ENCODE measurements at regions not wholly inside any gene's neighbourhood (a gene's known extent, or its start where the extent isn't known, plus 50 kb on each side); places are given as distances from the start of the nearest gene placed in this dataset.

DNA sequence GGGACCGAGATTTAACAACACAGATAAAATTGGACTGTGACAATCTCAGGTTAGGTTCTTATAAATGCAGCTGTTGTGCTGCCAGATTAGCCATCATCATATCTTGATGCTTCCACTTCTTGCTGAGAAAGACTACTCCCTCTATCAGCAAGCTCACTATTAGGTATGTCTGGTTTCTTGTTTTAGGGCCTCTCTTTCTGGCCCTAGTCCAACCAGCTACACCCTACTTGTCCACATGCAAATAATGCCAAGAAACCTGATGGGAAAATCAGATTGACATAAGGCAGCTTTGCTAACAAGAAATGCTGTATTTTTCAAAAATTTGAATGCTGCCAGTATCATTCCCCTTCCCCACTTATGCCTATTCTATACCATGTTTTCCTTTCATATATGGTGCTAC lies 296.0 kb downstream of the RMST start:
- H3K27ac ChIP-seq (ENCODE audit: low read length in 2 of 2) = no peak overlapping the region
- peaks cover 0 to 3% (median 0%) of the 10 kb centered on the region in 3 donors for H3K9me3 ChIP-seq (ENCODE audit: control extremely low read depth in 1 of 3, control insufficient read depth in 2 of 3, insufficient read depth in 1 of 3, low read length in 2 of 3)
- no peaks in the 10 kb centered on the region for H3K79me2 ChIP-seq (ENCODE audit: control insufficient read depth, insufficient read depth, low read length)
- no peak overlapping the region for H3K27ac Mint-ChIP-seq
- ChIA-PET POLR2A (no interaction called here), CTCF (no interaction called here)
- H3K27me3 Mint-ChIP-seq = no peaks in the 10 kb centered on the region
- TF ChIP-seq EZH2 (IDR thresholded peaks at IDR 0.05; ENCODE audit: borderline replicate concordance, insufficient read depth, low read depth, low read length, poor library complexity, severe bottlenecking) = no peak
- no peak overlapping the region for H3K9ac ChIP-seq (ENCODE audit: low read length)
- DNase-seq = no peak
- H3K4me1 ChIP-seq (ENCODE audit: control insufficient read depth in 2 of 2, insufficient read depth in 2 of 2, low read length in 2 of 2) = no peaks in the 10 kb centered on the region
- no peak overlapping the region for H3K4me3 ChIP-seq (ENCODE audit: control extremely low read depth in 1 of 5, extremely low read depth in 1 of 5, insufficient read depth in 1 of 5, low read depth in 2 of 5, low read length in 4 of 5)
- no peak overlapping the region for H2AFZ ChIP-seq (ENCODE audit: insufficient read depth, low read depth, low read length, poor library complexity, severe bottlenecking)
- H3K4me2 ChIP-seq (replicated peaks; ENCODE audit: low read depth, low read length, poor library complexity, severe bottlenecking) = no peak overlapping the region
- no peaks in the 10 kb centered on the region for H3K36me3 ChIP-seq (replicated peaks in 1 of 2; ENCODE audit: control extremely low read depth in 1 of 2, control insufficient read depth in 1 of 2, extremely low read depth in 1 of 2, insufficient read depth in 2 of 2, low read length in 1 of 2)
- intact Hi-C loops (cut with micrococcal nuclease) = no loop called here
- no CpG with 5 or more reads among the region's 1 CpG for WGBS (ENCODE audit: insufficient coverage)
- no peak overlapping the region for H3K4me3 Mint-ChIP-seq
- no peaks in the 10 kb centered on the region for H3K4me1 Mint-ChIP-seq
- no peak for ATAC-seq (ENCODE audit: low read depth)
- no peaks in the 10 kb centered on the region for H3K9me3 Mint-ChIP-seq (ENCODE audit: insufficient read depth)
- no peaks in the 10 kb centered on the region for H4K20me1 ChIP-seq (ENCODE audit: control insufficient read depth, insufficient read depth, low read length, poor library complexity, severe bottlenecking)
- H3K27me3 ChIP-seq (replicated peaks in 1 of 4; ENCODE audit: control extremely low read depth in 1 of 4, control insufficient read depth in 3 of 4, insufficient read depth in 4 of 4, low read length in 3 of 4) = no peaks in the 10 kb centered on the region

GRCh38 chr12:97760601-97761000 lies 298.0 kb downstream of the RMST start:
- H3K4me3 ChIP-seq (ENCODE audit: control extremely low read depth in 1 of 5, extremely low read depth in 1 of 5, insufficient read depth in 1 of 5, low read depth in 2 of 5, low read length in 4 of 5) = no peak overlapping the region
- ChIA-PET CTCF (no interaction called here), POLR2A (no interaction called here)
- H3K27me3 ChIP-seq (replicated peaks in 1 of 4; ENCODE audit: control extremely low read depth in 1 of 4, control insufficient read depth in 3 of 4, insufficient read depth in 4 of 4, low read length in 3 of 4) = no peaks in the 10 kb centered on the region
- H2AFZ ChIP-seq (ENCODE audit: insufficient read depth, low read depth, low read length, poor library complexity, severe bottlenecking) = no peak overlapping the region
- DNase-seq = no peak
- no peak overlapping the region for H3K27ac Mint-ChIP-seq
- 100% methylated on average over 2 of the region's 3 CpGs for WGBS (ENCODE audit: insufficient coverage)
- no peak overlapping the region for H3K4me3 Mint-ChIP-seq
- no peaks in the 10 kb centered on the region for H3K4me1 Mint-ChIP-seq
- intact Hi-C loops (cut with micrococcal nuclease) = no loop called here
- no peak for ATAC-seq (ENCODE audit: low read depth)
- H3K4me1 ChIP-seq (ENCODE audit: control insufficient read depth in 2 of 2, insufficient read depth in 2 of 2, low read length in 2 of 2) = no peaks in the 10 kb centered on the region
- H3K27ac ChIP-seq (ENCODE audit: low read length in 2 of 2) = no peak overlapping the region
- TF ChIP-seq, protein P1, sequence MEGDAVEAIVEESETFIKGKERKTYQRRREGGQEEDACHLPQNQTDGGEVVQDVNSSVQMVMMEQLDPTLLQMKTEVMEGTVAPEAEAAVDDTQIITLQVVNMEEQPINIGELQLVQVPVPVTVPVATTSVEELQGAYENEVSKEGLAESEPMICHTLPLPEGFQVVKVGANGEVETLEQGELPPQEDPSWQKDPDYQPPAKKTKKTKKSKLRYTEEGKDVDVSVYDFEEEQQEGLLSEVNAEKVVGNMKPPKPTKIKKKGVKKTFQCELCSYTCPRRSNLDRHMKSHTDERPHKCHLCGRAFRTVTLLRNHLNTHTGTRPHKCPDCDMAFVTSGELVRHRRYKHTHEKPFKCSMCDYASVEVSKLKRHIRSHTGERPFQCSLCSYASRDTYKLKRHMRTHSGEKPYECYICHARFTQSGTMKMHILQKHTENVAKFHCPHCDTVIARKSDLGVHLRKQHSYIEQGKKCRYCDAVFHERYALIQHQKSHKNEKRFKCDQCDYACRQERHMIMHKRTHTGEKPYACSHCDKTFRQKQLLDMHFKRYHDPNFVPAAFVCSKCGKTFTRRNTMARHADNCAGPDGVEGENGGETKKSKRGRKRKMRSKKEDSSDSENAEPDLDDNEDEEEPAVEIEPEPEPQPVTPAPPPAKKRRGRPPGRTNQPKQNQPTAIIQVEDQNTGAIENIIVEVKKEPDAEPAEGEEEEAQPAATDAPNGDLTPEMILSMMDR (IDR thresholded peaks at IDR 0.05) = no peak
- TF ChIP-seq EZH2 (IDR thresholded peaks at IDR 0.05; ENCODE audit: borderline replicate concordance, insufficient read depth, low read depth, low read length, poor library complexity, severe bottlenecking) = no peak
- no peaks in the 10 kb centered on the region for H3K79me2 ChIP-seq (ENCODE audit: control insufficient read depth, insufficient read depth, low read length)
- H3K9me3 Mint-ChIP-seq (ENCODE audit: insufficient read depth) = no peaks in the 10 kb centered on the region
- no peak overlapping the region for H3K4me2 ChIP-seq (replicated peaks; ENCODE audit: low read depth, low read length, poor library complexity, severe bottlenecking)
- H3K27me3 Mint-ChIP-seq = no peaks in the 10 kb centered on the region
- peaks cover 0 to 3% (median 0%) of the 10 kb centered on the region in 3 donors for H3K9me3 ChIP-seq (ENCODE audit: control extremely low read depth in 1 of 3, control insufficient read depth in 2 of 3, insufficient read depth in 1 of 3, low read length in 2 of 3)
- H3K9ac ChIP-seq (ENCODE audit: low read length) = no peak overlapping the region
- no peaks in the 10 kb centered on the region for H3K36me3 ChIP-seq (replicated peaks in 1 of 2; ENCODE audit: control extremely low read depth in 1 of 2, control insufficient read depth in 1 of 2, extremely low read depth in 1 of 2, insufficient read depth in 2 of 2, low read length in 1 of 2)
- H4K20me1 ChIP-seq (ENCODE audit: control insufficient read depth, insufficient read depth, low read length, poor library complexity, severe bottlenecking) = no peaks in the 10 kb centered on the region
